Kidney (tissue), 13 donors: ENCODE measurements at regions not wholly inside any gene's neighbourhood (a gene's known extent, or its start where the extent isn't known, plus 50 kb on each side); places are given as distances from the start of the nearest gene placed in this dataset.
A peak's percentile ranks its signal among the peaks of the same experiment; 100 is the strongest.

Source experiments
- DNase-seq, 5 donors: peaks; one replicate each; pipeline ENCODE4 v3.0.0-alpha.2; 2013 to 2020
- FAIRE-seq: peaks from 2 replicates; lab custom pipeline; 2012; peaks lifted over from hg19 to GRCh38; lab: Jason Lieb, UNC
- H3K27ac ChIP-seq, 2 donors: one replicate each; pipeline ENCODE4 v1.7.0; 2013; ENCODE audit warnings: low read depth in 2 of 2, low read length in 2 of 2, inconsistent platforms in 1 of 2
- H3K27me3 ChIP-seq: one replicate; pipeline ENCODE4 v1.7.1; 2013; ENCODE audit warnings: low read length, inconsistent platforms; ENCODE audit not compliant: control insufficient read depth, insufficient read depth
- H3K36me3 ChIP-seq, 3 donors: one replicate each; pipeline versions ENCODE4 v1.7.0 to v1.7.1; 2013; ENCODE audit warnings: low read length in 3 of 3, control low read depth in 1 of 3, inconsistent platforms in 1 of 3; ENCODE audit not compliant: insufficient read depth in 3 of 3, control insufficient read depth in 2 of 3
- H3K4me1 ChIP-seq, 3 donors: one replicate each; pipeline versions ENCODE4 v1.7.0 to v1.7.1; 2013; ENCODE audit warnings: low read length in 3 of 3, inconsistent platforms in 1 of 3, low read depth in 1 of 3; ENCODE audit not compliant: control insufficient read depth in 2 of 3, insufficient read depth in 2 of 3
- H3K4me3 ChIP-seq, 3 donors: one replicate each; pipeline versions ENCODE4 v1.7.0 to v1.8.1; 2013; ENCODE audit warnings: low read length in 3 of 3, control low read depth in 1 of 3, inconsistent platforms in 1 of 3
- H3K9ac ChIP-seq, 3 donors: one replicate each; pipeline versions ENCODE4 v1.7.0 to v1.7.1; 2013; ENCODE audit warnings: low read length in 3 of 3, control low read depth in 1 of 3, inconsistent platforms in 1 of 3
- H3K9me3 ChIP-seq, 3 donors: one replicate each; pipeline versions ENCODE4 v1.7.0 to v1.7.1; 2013; ENCODE audit warnings: low read length in 3 of 3, control low read depth in 1 of 3, inconsistent platforms in 1 of 3; ENCODE audit not compliant: control insufficient read depth in 2 of 3, insufficient read depth in 1 of 3
- intact Hi-C: fragments of 100-400 bp; cut with DNase I; formaldehyde crosslinking; loops from one replicate; pipeline ENCODE4 v1.11.1; 2022
- TF ChIP-seq, protein P1 (sequence below): IDR thresholded peaks from 3 replicates; pipeline ENCODE4 v1.5.1; 2012; ENCODE audit warnings: mild to moderate bottlenecking, moderate library complexity, borderline replicate concordance; ENCODE audit not compliant: insufficient read depth; ENCODE audit errors: extremely low read depth
- donor health status: control.
- donor health status: control.
- donor health status: control.
- donor health status: control.
- donor health status: control.
- donor health status: DM: yes; HTN: yes; CAD: no.
- donor health status: Normal renal cell carcinoma (clear cell type).

DNA sequence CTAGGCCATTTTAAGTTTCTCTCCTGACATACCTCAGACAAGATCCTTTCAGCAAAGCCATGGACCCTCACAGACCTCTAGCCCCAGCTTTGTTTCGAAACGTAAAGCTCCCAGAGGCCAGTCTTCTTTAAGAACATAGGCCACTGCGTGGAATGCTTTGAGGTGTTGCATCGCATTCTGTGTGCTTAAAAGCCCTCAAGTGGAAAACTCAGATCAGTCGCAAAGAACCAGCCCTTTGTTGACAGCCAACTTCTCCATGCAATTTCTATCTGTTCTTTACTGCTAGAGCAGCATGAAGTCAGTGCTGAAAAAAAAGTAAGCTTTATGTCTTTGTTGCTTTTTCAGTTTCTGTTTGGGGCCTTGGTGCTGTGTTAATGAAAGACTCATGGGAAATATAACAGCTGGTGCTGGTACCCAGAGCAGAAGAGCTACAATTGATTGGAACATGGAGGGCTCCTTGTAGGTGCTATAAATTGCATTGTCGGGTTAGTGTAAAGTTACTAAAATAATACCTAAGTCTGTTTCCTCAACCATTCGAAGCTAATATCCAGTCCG lies 142.6 kb downstream of the MAP3K7 start:
- Histone ChIP-seq H3K9ac (no peak overlapping the region), H3K4me3 (no peak overlapping the region), H3K27me3 (no peaks in the 10 kb centered on the region), H3K9me3 (no peaks in the 10 kb centered on the region), H3K4me1 (no peaks in the 10 kb centered on the region), H3K27ac (no peak overlapping the region), H3K36me3 (no peaks in the 10 kb centered on the region)
- intact Hi-C loops = no loop called here
- TF ChIP-seq, protein P1, sequence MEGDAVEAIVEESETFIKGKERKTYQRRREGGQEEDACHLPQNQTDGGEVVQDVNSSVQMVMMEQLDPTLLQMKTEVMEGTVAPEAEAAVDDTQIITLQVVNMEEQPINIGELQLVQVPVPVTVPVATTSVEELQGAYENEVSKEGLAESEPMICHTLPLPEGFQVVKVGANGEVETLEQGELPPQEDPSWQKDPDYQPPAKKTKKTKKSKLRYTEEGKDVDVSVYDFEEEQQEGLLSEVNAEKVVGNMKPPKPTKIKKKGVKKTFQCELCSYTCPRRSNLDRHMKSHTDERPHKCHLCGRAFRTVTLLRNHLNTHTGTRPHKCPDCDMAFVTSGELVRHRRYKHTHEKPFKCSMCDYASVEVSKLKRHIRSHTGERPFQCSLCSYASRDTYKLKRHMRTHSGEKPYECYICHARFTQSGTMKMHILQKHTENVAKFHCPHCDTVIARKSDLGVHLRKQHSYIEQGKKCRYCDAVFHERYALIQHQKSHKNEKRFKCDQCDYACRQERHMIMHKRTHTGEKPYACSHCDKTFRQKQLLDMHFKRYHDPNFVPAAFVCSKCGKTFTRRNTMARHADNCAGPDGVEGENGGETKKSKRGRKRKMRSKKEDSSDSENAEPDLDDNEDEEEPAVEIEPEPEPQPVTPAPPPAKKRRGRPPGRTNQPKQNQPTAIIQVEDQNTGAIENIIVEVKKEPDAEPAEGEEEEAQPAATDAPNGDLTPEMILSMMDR = no peak
- DNase-seq = peak in 4 of 5 donors; percentile 41 to 75 (median 56)
- FAIRE-seq = no peak

DNA sequence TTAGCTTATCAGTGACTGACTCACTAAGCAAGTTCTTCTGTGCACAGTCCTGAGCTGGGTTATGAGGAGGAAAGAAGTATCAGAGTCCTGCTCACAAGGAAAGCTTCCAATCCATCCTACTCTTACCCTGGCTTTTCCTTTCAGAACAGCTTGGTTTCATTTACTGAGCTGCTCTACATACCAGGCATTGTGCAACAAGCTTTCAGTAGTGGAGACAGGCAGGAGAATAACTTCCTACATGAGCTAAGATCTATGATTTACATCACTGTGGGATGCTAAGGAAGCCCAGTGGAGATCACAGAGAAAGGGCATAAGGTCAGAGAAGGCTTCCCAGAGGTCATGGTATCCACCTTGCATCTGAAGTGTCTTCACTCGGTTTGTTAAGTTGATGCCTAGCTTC lies 144.5 kb downstream of the MAP3K7 start:
- H3K27me3 ChIP-seq = no peaks in the 10 kb centered on the region
- H3K27ac ChIP-seq = no peak overlapping the region
- H3K9me3 ChIP-seq = no peaks in the 10 kb centered on the region
- H3K4me1 ChIP-seq = no peaks in the 10 kb centered on the region
- DNase-seq (no peak), FAIRE-seq (no peak)
- no peak overlapping the region for H3K4me3 ChIP-seq
- TF ChIP-seq, protein P1 = no peak
- H3K9ac ChIP-seq = no peak overlapping the region
- H3K36me3 ChIP-seq = no peaks in the 10 kb centered on the region
- intact Hi-C loops = no loop called here

DNA sequence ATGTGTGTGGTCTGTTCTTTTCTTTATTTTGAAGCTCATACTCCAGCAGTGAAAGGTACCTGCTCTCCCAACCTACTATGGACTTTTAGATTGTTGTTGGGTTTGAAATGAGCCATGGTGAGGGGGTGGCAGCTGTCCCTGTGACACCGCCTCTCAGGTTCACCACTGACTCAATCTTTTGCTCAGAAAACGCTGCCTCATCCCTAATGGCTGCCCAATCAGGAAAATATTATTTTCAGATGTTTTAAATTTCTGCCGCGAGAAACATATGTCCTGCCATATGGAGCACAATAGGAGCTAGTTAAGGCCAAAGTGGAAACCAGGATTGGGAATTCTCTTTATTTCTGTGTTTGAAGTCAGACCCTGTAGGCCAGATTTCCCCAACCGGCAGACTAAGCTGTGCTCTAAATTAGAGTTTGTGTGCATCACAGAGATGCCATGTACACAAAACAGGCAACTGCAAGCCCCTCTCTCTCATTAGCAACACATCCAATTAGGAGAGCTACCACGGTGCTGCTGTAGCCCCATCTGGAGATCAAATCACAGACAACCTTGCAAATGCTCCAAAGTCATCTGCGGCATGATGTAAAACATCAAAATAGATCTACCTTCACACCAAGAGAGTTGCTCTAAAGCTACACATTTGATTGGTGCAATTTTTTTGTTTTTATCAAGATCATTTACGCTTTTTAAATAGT lies 144.1 kb upstream of the BACH2 start:
- DNase-seq (no peak), FAIRE-seq (no peak)
- Histone ChIP-seq H3K9me3 (no peaks in the 10 kb centered on the region), H3K36me3 (no peaks in the 10 kb centered on the region), H3K9ac (no peak overlapping the region), H3K27me3 (no peaks in the 10 kb centered on the region), H3K4me3 (no peak overlapping the region), H3K4me1 (no peaks in the 10 kb centered on the region), H3K27ac (no peak overlapping the region)
- intact Hi-C loops = no loop called here
- TF ChIP-seq, protein P1 = no peak
